AG04450 (cell line): ENCODE measurements at regions not wholly inside any gene's neighbourhood (a gene's known extent, or its start where the extent isn't known, plus 50 kb on each side); places are given as distances from the start of the nearest gene placed in this dataset.

Source experiments
- CTCF ChIA-PET: fragments of 300-600, 350-600 bp; formaldehyde crosslinking; extraction: SDS; loops from one replicate; lab custom pipeline; 2022; ENCODE audit warnings: antibody characterized with exemption, inconsistent platforms; lab: Charles Lee
- POLR2A ChIA-PET: fragments of 350-600 bp; formaldehyde crosslinking; extraction: SDS; loops from one replicate; lab custom pipeline; 2021; ENCODE audit warnings: antibody characterized with exemption, inconsistent platforms; lab: Yijun Ruan, JAX
- DNase-seq: peaks from one replicate; pipeline ENCODE4 v3.0.0-alpha.2; 2011; ENCODE audit warnings: low read depth, low spot score
- H3K27ac ChIP-seq: one replicate; pipeline ENCODE4 v1.5.1; 2012; ENCODE audit warnings: low read depth, low read length, control low read depth
- H3K27me3 ChIP-seq: one replicate; pipeline ENCODE4 v1.6.0; 2012; ENCODE audit warnings: low read length; ENCODE audit not compliant: control insufficient read depth, insufficient read depth
- H3K4me3 ChIP-seq: 2 replicates; pipeline ENCODE4 v1.5.1; 2011; ENCODE audit warnings: mild to moderate bottlenecking, low read depth, low read length, control low read depth
- H3K9me3 ChIP-seq: 2 replicates; pipeline ENCODE4 v1.5.1; 2012; ENCODE audit warnings: low read length; ENCODE audit not compliant: control insufficient read depth, insufficient read depth
- CTCF ChIP-seq: IDR thresholded peaks from 2 replicates; pipeline ENCODE4 v1.5.1; 2011; ENCODE audit warnings: low read depth, low read length, control low read depth, inconsistent platforms

GRCh38 chr14:40296821-40297220 lies 864.6 kb upstream of the FBXO33 start:
- CTCF ChIA-PET: no interaction called here
- no peak for TF ChIP-seq CTCF
- POLR2A ChIA-PET: no interaction called here
- H3K4me3 ChIP-seq: no peak overlapping the region
- no peaks in the 10 kb centered on the region for H3K27me3 ChIP-seq
- peaks cover 14% of the 10 kb centered on the region; the same call in 1 of the 2 replicates for H3K9me3 ChIP-seq
- no peak overlapping the region for H3K27ac ChIP-seq
- DNase-seq: no peak

GRCh38 chr14:40292664-40293063 lies 860.4 kb upstream of the FBXO33 start:
- Histone ChIP-seq H3K27me3 (no peaks in the 10 kb centered on the region), H3K4me3 (no peak overlapping the region), H3K9me3 (peaks cover 14% of the 10 kb centered on the region; the same call in 1 of the 2 replicates), H3K27ac (no peak overlapping the region)
- TF ChIP-seq CTCF: no peak
- CTCF ChIA-PET: no interaction called here
- DNase-seq: no peak
- POLR2A ChIA-PET: no interaction called here

- no peak for DNase-seq
- CTCF ChIA-PET: no interaction called here
- Histone ChIP-seq H3K4me3 (no peak overlapping the region), H3K9me3 (peaks cover 3% of the 10 kb centered on the region; the same call in 1 of the 2 replicates), H3K27ac (no peak overlapping the region), H3K27me3 (no peaks in the 10 kb centered on the region)
- POLR2A ChIA-PET: no interaction called here
- no peak for TF ChIP-seq CTCF
These were observed 850.0 kb upstream of the FBXO33 start for GRCh38 chr14:40282196-40282595.

- TF ChIP-seq CTCF: no peak
- no peak for DNase-seq
- ChIA-PET POLR2A (no interaction called here), CTCF (no interaction called here)
- Histone ChIP-seq H3K4me3 (no peak overlapping the region), H3K27ac (no peak overlapping the region), H3K27me3 (no peaks in the 10 kb centered on the region), H3K9me3 (peaks cover 3% of the 10 kb centered on the region; the same call in 1 of the 2 replicates)
These were observed 848.4 kb upstream of the FBXO33 start for GRCh38 chr14:40280652-40281051.

- no peak overlapping the region for H3K4me3 ChIP-seq
- POLR2A ChIA-PET: no interaction called here
- DNase-seq: no peak
- no peaks in the 10 kb centered on the region for H3K27me3 ChIP-seq
- TF ChIP-seq CTCF: no peak
- CTCF ChIA-PET: no interaction called here
- H3K9me3 ChIP-seq: peaks cover 2% of the 10 kb centered on the region; the same call in 1 of the 2 replicates
- H3K27ac ChIP-seq: no peak overlapping the region
These were observed 841.2 kb upstream of the FBXO33 start for GRCh38 chr14:40273417-40273816.
